ENCODE measurements at regions not wholly inside any gene's neighbourhood (a gene's known extent, or its start where the extent isn't known, plus 50 kb on each side); places are given as distances from the start of the nearest gene placed in this dataset.

DNA sequence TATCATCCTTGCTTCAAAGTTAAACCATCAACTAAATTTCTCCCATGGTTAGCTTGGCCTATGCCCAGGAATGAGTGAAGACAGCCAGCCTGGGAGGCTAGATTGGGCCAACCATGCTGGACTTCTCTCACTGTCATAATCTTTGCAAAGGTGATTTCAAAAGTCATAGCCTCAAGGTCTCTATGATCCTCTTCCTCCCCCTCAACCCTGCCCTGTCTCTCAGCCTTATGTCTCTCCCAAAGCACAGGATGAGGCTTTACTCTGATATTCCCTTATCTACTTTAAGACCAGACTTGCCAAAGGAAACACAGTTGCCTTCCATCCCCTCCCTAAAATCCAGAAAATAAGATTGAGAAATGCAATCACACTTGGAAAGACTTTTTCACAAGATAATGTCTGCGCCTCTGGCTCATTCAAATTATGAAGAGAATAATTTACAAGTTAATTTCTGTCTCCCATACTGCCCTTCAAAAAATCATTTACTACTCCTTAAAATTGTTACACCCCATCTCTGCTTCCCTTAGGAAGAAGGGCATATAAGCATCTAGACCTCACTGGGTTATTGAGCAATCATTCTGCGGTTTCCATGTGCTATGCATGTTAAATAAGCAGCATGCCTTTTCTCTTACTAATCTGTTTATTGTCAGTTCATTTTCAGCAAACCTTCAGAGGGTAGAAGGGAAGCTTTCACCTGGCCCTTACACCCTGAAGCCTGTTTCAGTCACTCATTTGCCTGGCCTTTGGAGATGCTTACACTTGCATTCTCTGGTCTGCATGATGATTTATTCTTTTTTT is 113.8 kb upstream of the ANKRD55 start:
- no peak for DNase-seq (ENCODE audit: low spot score)

DNA sequence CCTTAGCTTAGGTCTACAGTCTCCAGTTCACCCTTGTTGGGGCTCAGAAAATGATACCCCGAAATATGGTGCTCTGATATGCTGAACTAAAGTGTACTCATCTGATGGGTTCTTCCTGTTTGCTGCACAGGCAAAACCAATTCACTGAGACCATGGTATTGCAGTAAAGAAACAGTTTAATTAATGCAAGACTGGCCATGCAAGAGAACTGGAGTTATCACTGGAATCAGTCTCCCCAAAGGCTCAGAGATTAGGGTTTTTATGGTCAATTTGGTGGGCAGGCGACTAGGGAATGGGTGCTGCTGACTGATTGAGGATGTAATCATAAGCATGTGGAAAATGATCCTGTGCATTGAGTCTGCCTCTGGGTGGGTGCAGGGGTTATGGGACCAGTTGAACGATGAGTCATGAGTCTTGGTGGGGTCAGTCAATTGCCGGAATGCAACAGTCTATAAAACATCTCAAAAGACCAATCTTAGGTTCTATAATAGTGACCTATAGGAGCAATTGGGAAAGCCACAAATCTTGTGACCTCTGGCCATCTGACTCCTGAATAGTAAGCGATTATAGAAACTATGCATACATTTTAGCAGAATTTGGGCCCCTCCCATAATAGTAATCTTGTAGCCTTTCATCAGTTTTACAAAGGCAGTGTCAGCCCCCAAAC is 113.0 kb upstream of the ANKRD55 start:
- no peak for DNase-seq (ENCODE audit: low spot score)

DNA sequence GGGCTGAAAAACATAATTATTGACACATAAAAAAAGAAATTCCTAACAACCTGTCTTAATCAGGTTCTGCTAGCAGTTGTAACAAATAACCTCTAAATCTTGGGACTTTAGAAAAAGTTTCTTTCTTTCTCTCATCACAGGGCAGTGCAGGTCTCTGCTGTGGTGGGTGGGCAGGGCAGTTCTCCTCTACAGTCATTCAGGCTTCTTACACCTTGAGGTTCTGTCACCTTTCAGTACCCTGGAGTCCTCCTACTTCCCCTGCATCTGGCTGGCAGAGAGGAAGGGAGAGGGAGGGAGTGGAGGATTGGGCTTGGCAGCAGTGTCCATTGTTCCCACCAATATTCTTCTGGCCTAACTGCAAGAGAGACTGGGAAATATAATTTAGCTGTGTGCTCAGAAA is 112.2 kb upstream of the ANKRD55 start:
- DNase-seq (ENCODE audit: low spot score) = no peak

DNA sequence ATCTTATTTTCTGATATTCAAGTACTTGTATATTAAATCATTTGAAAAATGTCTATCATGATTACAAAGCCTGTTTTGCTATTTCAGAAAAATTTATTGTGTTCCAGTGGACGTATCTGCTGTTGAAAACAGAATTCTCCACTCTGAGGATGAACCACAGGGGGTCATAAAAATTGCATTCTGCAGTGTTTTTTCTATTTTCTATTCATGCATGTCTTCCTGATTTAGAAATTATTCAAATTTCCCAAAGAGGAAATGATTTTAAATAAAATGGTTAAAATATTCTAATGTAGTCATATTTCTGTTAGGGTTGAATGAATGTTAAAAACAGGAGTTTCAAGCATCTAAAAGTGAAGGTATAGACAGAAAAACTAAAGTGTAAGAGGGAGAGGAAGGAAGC is 111.5 kb upstream of the ANKRD55 start:
- no peak for DNase-seq (ENCODE audit: low spot score)

DNA sequence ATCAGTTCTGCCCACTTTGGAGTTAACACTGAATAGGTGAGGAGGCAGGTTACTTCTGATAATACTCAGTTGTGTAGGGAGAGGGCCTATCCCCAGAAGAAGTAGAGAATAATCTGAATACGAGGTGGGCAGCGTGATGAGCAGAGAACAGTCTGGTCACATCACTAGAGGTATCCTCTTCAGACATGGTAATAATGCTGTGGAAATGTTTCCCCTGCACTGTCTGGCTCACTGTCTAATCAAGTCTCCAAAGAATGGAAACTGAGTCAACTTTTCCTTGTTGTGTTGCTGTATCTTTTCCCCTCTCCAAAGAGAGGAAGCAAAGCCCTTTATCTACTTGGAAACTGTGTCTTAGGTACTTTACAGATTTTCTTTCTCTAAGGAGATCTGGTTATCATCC is 110.9 kb upstream of the ANKRD55 start:
- no peak for DNase-seq (ENCODE audit: low spot score)

DNA sequence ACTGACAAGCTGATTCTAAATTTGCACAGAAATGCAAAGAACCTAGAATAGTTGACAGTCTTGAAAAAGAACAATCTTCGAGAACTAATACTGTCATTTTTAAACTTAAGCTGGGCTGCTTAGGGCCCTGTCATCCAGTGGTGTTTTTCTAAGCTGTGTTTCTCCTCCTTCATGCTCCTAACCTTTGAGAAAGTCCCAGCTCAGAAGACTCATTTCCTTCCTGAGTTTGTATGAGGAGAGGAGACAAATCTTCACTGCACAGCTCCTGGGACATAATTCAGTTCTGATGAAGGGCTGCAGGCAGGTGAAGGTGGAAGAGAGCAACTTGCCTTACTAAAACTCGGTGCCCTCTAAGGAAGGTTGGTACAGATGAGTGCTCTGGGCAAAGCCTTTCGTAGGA is 109.5 kb upstream of the ANKRD55 start:
- DNase-seq (ENCODE audit: low spot score) = no peak

DNA sequence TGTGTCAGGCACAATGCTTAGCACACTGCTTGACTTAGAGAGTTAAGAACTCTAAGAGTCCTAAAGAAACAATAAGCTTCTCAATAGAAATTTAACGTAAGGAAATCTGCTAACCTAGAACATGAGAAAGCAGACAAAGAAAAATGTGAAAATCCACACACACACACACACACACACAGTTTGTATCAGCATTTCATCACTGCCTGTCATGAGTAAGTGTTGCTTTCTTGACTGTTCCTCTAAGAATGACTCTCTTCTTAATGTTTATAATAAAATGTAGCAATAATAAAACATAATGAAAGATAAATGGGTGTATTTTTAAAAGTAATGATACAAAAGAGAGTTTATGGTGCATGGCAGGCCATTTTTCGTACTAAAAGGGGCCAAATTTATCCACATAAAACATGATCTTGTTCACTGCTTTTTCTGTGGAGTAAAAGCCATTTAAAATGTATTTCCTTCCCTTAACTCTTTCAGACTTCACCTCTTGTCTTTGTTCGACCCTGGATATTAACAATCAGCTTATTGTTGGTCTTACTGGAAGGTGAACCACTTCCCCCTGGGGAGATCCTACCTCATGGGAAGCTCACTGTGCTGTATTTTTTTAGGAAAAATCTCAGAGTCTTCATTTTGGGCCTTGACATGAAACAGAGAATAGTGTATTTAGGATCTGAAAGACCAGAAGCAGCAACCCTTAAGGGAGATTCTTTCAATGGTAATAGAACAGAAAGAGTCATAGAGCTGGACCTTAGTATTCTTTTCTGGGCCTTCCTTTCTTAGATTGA is 107.3 kb upstream of the ANKRD55 start:
- no peak for DNase-seq (ENCODE audit: low spot score)

DNA sequence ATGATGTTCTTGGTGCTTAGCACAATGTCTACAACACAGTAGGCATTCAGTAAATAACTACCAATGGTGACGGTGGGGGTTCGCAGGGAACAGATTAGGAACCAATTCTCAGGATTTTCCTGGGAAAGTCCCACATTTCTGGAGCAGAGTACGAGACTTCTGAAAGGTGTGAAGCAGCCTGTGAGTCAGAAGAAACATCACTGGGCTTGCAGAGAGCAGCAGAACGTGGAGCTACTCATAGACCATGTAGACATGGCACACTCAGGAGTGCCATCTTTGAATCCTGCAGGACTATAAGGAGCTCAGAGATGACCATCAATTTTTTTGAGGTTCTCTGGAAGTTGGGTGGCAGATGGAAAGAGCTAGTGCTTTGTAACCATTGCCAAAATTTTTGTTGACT is 106.6 kb upstream of the ANKRD55 start:
- DNase-seq (ENCODE audit: low spot score) = no peak

DNA sequence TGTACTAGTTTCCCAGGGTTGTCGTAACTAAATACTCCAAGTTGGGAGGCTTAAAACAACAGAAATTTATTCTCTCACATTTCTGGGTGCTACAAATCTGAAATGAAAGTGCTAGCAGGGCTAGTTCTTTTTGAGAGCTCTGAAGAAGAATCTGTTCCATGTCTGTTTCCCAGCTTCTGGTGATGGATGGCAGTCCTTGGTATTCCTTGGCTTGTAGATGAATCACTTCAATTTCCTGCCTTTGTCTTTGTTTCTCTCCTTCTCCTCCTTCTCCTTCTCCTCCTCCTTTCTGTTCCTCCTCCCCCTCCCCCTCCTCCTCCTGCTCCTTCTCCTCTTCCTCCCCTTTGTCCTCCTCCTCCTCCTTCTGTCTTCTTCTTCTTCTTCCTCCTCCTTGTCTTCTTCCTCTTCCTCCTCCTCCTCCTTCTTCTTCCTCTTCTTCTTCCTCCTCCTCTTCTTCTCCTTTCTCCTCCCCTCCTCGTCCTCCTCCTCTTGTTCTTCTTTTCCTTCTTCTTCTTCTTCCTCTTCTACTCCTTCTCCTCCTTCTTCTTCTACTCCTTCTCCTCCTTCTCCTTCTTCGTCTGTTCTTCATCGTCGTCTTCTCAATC is 104.7 kb upstream of the ANKRD55 start:
- no peak for DNase-seq (ENCODE audit: low spot score)

DNA sequence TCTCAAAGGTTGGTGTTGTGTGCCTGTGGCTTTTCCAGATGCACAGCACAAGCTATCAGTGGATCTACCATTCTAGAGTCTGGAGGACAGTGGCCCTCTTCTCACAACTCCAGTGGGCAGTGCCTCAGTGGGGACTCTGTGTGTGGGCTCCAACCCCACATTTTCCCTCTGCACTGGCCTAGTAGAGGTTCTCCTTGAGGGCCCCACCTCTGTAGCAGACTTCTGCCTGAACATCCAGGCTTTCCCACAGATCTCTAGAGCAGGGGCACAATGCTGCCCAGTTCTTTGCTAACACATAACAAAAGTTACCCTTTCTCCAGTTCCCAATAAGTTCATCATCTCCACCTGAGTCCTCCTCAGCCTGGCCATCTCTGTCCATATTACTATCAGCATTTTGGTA is 102.1 kb upstream of the ANKRD55 start:
- no peak for DNase-seq (ENCODE audit: low spot score)

DNA sequence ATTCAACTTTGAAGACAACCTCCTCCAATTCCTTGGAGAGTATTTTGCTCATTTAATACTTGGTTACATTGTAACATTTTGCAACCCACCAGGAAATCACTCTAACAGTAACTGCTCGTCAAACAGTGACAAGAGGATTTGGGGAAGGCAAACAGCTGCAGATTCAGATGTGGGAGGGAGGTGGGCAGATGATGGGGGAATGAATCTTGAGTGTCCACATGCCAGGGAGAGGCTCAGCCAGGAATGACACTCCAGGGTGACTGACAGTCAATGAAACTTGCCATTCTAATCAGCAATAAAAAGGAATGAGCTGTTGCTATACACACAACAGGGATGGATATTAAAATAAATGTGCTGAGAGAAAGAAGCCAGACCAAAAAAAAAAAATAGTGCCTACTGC is 97.7 kb upstream of the ANKRD55 start:
- DNase-seq (ENCODE audit: low spot score) = no peak

DNA sequence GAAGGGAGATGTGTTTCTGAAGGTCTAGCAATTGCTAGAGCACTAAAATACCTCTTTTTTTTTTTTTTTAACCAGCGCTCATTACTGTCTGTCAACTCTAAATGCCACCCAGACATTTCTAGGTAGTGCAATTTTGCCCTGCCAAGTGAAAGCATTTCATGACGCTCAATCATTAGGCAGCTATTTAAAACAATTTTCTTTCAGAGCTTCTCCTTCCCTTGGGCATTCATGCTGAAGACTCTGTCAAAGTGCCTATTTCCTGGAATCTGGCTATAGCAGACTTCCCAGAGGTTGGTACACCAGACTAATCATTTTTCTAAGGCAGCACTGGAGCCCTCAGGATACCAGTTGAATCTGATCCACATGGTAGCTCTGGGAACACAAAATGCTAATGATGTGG is 97.0 kb upstream of the ANKRD55 start:
- DNase-seq (ENCODE audit: low spot score) = no peak

DNA sequence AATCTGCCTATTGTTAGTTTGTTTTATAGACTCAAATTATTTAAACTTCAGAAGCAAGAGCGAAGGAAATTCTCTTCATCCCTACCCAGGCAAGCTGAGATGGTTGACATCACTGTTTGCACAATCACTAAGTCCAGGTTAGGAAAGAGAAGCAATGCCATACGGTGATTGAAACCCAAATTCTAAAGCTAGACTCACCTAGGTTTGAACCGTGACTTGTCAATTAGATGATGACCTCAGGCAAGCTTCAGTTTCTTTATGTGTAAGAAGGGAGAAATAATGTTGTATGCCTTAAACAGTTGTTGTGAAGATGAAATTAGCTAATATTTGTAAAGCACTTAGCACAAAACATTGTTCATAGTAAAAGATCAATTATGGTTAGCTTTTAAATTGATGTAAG is 96.5 kb upstream of the ANKRD55 start:
- no peak for DNase-seq (ENCODE audit: low spot score)

DNA sequence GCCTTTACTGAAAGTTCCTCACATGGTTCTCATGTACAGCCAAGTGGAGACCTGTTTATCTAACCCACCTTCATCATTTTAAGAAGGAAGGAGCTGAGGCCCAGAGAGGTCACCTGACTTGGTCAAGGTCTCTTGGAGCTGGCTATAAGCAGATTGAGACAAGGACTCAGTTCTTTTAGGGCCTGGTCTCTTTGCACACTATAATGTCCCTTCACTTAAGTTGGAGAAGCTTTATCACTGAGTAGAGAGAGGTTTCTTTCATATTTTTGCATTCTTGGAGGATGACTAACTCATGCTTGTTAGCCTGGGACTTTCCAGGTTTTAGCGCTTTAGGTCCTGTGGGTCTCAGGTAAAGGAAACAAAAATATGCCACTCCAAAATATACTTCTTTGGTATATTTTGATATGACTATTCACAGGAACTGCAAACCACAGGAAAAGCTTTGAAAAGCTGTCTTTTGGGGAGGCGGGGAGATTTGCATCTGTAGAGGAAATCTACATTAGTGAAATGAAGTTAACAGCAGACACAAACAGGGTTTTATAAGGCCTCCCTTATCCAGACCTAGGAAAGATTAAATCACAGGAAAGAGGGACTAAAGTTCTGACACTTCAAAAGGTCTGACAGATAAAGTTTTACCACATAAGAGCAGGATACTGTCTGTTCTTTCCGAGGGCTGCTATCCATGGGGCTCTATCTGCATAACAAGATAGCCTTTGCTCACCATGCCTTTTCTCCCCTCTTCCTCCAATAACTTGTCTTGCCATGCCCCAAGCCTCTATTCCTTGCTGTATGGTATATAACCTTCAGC is 95.8 kb upstream of the ANKRD55 start:
- no peak for DNase-seq (ENCODE audit: low spot score)

DNA sequence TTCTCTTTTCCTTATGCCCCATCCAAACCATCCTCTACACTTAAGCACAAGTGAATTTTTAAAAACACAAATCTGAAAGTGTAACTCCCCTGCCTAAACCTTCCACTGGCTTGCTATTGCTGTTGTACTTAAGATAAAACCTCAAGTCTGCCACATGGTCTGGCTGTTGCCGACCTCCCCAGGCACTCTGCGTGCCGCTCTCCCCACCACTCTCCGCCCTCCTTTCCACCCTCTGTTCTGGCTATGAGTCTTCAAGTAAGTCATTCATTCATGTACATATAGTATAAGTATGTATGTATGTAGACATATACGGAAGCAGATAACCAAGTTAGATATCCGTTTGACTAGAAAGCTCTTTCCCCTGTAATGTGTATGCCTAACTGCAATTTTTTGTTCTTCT is 94.7 kb upstream of the ANKRD55 start:
- DNase-seq (ENCODE audit: low spot score) = no peak

DNA sequence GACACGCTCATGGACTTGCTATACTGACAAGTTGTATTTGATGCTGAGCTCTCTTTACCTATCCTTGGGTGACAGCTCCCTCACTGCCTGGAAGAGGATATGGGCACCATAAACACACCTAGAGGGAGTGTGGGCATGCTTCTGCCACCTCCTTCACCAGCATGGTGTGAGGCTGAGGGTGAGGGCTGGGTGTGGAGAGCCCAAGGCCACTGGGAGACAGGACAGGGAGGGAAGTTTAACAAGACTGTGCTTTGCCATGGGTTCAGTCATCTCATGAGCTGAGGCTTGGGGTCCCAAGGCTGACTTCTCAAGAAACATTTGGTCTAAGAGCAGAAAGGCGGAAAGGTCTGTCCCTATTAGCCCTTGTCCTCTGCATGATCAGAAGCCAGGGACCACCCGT is 93.6 kb upstream of the ANKRD55 start:
- DNase-seq (ENCODE audit: low spot score) = no peak

DNA sequence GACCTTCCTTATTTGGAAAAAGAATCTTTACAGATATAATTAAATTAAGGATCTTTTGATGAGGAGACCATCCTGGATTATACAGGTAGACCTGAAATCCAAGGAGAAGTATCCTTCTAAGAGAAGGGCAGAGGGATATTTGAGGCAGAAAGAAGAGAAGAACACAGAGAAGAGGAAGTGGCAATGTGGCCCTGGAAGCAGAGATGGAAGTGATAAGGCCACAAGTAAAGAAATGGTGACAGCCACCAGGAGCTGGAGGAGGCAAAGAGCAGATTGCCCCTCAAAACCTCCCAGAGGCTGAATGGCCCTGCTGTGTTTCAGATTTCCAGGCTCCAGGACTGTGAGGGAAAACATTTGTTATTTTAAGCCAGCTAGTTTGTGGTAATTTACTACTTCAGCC is 93.0 kb upstream of the ANKRD55 start:
- no peak for DNase-seq (ENCODE audit: low spot score)

DNA sequence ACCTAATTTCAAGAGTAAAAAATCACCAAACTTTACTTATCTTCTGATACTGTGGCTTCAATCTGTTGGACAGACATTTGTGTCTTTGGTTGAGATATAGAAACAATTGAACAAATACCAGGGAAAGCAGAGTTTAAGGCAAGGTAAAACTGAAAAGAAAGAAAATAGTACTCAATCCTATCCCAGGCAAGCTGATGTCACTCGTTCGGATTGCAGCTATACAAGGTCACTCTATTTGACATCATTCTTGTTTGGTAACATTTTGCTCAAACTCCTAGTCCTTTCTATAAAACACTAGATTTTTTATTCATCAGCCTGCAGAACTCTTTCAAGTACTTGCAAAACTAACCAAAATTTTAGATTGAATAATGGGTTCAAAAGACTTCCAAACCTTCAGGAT is 91.9 kb upstream of the ANKRD55 start:
- DNase-seq (ENCODE audit: low spot score) = no peak

DNA sequence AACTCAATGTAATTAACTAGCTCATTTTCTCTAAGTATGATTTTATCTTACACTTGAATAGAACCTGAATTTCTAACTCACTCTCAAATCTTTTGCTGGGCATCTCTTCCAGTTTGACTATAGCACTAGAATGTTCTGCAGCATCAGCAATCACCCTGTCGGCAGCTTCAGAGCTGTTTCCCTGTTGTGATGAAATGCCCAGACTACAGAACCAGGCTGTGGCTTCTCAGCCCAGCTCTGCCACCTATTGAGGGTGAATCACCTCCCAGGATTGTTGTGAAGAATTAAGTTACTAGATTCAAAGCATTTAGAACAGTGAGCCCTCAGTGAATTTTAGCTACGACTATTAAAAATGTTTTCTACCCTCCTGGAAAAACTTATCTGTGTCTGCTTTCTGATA is 90.4 kb upstream of the ANKRD55 start:
- no peak for DNase-seq (ENCODE audit: low spot score)

DNA sequence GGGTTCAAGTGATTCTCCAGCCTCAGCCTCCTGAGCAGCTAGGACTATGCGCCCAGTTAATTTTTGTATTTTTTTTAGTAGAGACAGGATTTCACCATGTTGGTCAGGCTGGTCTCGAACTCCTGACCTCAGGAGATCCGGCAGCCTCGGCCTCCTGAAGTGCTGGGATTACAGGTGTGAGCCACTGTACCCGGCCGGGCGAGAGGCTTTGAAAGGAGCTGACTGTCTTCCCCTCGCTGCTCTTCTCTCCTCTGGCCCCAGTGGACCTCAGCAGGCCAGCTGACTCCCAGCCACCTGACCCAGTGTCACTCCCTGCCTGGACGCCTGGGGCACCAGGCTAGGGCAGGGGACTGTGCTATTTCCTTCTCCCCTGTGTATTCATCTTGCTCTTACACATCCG is 89.5 kb upstream of the ANKRD55 start:
- no peak for DNase-seq (ENCODE audit: low spot score)

DNA sequence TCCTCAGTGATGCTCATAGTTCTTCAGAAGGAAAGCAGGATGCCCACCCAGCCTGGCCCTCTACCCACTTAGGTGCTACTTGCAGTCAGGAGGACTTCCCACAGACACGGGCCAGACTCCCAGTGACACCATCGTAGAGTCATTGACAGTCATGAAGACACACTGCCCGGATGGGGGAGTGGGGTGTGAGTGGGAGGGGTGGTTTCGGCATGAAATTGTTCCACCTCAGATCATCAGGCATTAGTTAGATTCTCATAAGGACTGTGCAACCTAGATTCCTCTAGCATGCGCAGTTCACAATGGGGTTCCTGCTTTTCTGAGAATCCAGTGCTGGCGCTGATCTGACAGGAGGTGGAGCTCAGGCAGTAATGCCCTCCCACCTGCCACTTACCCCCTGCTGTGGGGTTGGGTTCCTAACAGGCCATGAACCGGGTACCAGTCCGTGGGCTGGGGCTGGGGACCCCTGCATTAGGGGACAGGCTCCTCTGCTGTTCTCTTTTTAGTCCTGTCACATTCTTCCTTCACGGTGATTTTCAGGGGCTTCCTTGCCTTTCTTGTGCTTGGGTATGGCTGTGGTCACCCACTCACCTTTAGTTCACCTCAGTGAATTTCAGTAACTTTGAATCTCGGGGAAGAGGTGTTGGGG is 88.2 kb upstream of the ANKRD55 start:
- no peak for DNase-seq (ENCODE audit: low spot score)
